ENCODE measurements at regions not wholly inside any gene's neighbourhood (a gene's known extent, or its start where the extent isn't known, plus 50 kb on each side); places are given as distances from the start of the nearest gene placed in this dataset.

GRCh38 chr7:94305836-94306235 lies 88.9 kb upstream of the COL1A2 start:
- H3K4me1 ChIP-seq (ENCODE audit: control insufficient read depth, insufficient read depth, low read length) = peaks cover 8% of the 10 kb centered on the region
- no peak overlapping the region for H3K56ac ChIP-seq (ENCODE audit: extremely low read depth, insufficient read depth, low read length)
- H2BK120ac ChIP-seq (ENCODE audit: low read depth, low read length) = 0 out of 2 replicates have a peak overlapping the region, but pooled peaks have one; percentile 23
- H2BK20ac ChIP-seq (ENCODE audit: low read depth, low read length) = peak overlapping the region; percentile 56; the same call in 1 of the 2 replicates
- peaks cover 2% of the 10 kb centered on the region; the same call in 1 of the 2 replicates for H3K9me1 ChIP-seq (ENCODE audit: insufficient read depth, low read length)
- no TSS peak for BruUV-seq (replicated peaks)
- no peaks in the 10 kb centered on the region for H3K36me3 ChIP-seq (ENCODE audit: control insufficient read depth, insufficient read depth, low read length)
- H2AK9ac ChIP-seq (replicated peaks; ENCODE audit: low read depth, low read length, poor library complexity) = no peak overlapping the region
- no peak for ATAC-seq (ENCODE audit: low read depth)
- ChIA-PET POLR2A (ENCODE audit: unreplicated experiment) (no interaction called here), CTCF (interaction anchor here (1.2 kb wide), 1 partner anchor 27 kb away, joined by 3 read pairs; no protein-coding TSS in a partner anchor)
- H2BK15ac ChIP-seq (ENCODE audit: low read depth, low read length) = no peak overlapping the region
- no peak overlapping the region for H4K91ac ChIP-seq (ENCODE audit: insufficient read depth, low read depth, low read length)
- 0 out of 4 replicates have a peak overlapping the region, but pooled peaks of 1 of the 2 experiments have one; percentile 27 for H4K8ac ChIP-seq (ENCODE audit: low read depth in 2 of 2, low read length in 2 of 2)
- no CpG with 5 or more reads among the region's 3 CpGs for WGBS, 2 experiments (ENCODE audit: extremely low coverage in 2 of 2, insufficient read length in 1 of 2)
- peaks cover 4 to 10% of the 10 kb centered on the region in 2 experiments; a peak in 3 of 4 replicates for H3K79me1 ChIP-seq (ENCODE audit: low read depth in 1 of 2, low read length in 2 of 2)
- no peak overlapping the region for H3K9ac ChIP-seq (ENCODE audit: low read depth, low read length)
- peak overlapping the region; percentile 61; the same call in 1 of the 2 replicates for H3K4ac ChIP-seq (ENCODE audit: low read depth, low read length)
- in situ Hi-C loops (cut with MboI; ENCODE audit: low sequenced_read_pairs) = no loop called here
- dilution Hi-C loops (cut with HindIII; ENCODE audit: low sequenced_read_pairs, unreplicated experiment) = no loop called here
- H2AFZ ChIP-seq (replicated peaks; ENCODE audit: low read length, poor library complexity) = no peak overlapping the region
- H3K4me3 ChIP-seq (ENCODE audit: insufficient read depth, low read depth, low read length) = no peak overlapping the region
- H4K5ac ChIP-seq (ENCODE audit: low read depth, low read length) = no peak overlapping the region
- TF ChIP-seq MXI1 (IDR thresholded peaks at IDR 0.05; ENCODE audit: borderline replicate concordance, low read depth, low read length) (no peak), CEBPB (IDR thresholded peaks at IDR 0.05; ENCODE audit: low read depth, low read length) (no peak), CTCF (conservative IDR thresholded peaks at IDR 0.05; ENCODE audit: low read depth, low read length) (no peak), RAD21 (IDR thresholded peaks at IDR 0.05; ENCODE audit: low read length) (no peak), SMC3 (IDR thresholded peaks at IDR 0.05; ENCODE audit: low read depth, low read length) (no peak), CHD1 (IDR thresholded peaks at IDR 0.05; ENCODE audit: low read depth, low read length) (no peak), FOS (IDR thresholded peaks at IDR 0.05; ENCODE audit: low read depth, low read length) (no peak), USF2 (IDR thresholded peaks at IDR 0.05; ENCODE audit: low read depth, low read length) (no peak), RCOR1 (IDR thresholded peaks at IDR 0.05; ENCODE audit: insufficient replicate concordance, low read length) (no peak), NFE2L2 (IDR thresholded peaks at IDR 0.05; ENCODE audit: low read depth, low read length) (no peak), MAZ (IDR thresholded peaks at IDR 0.05; ENCODE audit: borderline replicate concordance, low read depth, low read length) (no peak), BHLHE40 (IDR thresholded peaks at IDR 0.05; ENCODE audit: low read depth, low read length) (no peak), RFX5 (IDR thresholded peaks at IDR 0.05; ENCODE audit: low read depth, low read length) (no peak), ELK1 (IDR thresholded peaks at IDR 0.05; ENCODE audit: borderline replicate concordance, low read depth, low read length) (no peak)
- no peak overlapping the region for H3K27ac ChIP-seq (ENCODE audit: insufficient read depth, low read length)
- intact Hi-C loops (cut with micrococcal nuclease) = no loop called here
- H2AK5ac ChIP-seq (ENCODE audit: low read depth, low read length) = no peak overlapping the region; the same call in 1 of the 2 replicates
- H3K23ac ChIP-seq (ENCODE audit: low read depth, low read length) = 0 out of 2 replicates have a peak overlapping the region, but pooled peaks have one; percentile 69
- H3K18ac ChIP-seq (ENCODE audit: low read depth, low read length) = peak overlapping the region; percentile 64; the same call in 1 of the 2 replicates
- H3K9me3 ChIP-seq (ENCODE audit: control insufficient read depth, insufficient read depth, low read length) = no peaks in the 10 kb centered on the region
- no peaks in the 10 kb centered on the region for H4K20me1 ChIP-seq (ENCODE audit: insufficient read depth, low read length)
- no peak overlapping the region for H2BK5ac ChIP-seq (ENCODE audit: low read depth, low read length, poor library complexity, severe bottlenecking)
- H3K14ac ChIP-seq (replicated peaks; ENCODE audit: low read depth, low read length) = no peak overlapping the region
- H3K27me3 ChIP-seq (ENCODE audit: control insufficient read depth, insufficient read depth, low read length) = no peaks in the 10 kb centered on the region
- DNase-seq = no peak
- no peak overlapping the region for H3K4me2 ChIP-seq (ENCODE audit: low read depth, low read length)

Data from IMR-90 (cell line).